HG03108 (cell line): ENCODE measurements at regions not wholly inside any gene's neighbourhood (a gene's known extent, or its start where the extent isn't known, plus 50 kb on each side); places are given as distances from the start of the nearest gene placed in this dataset.
A peak's percentile ranks its signal among the peaks of the same experiment; 100 is the strongest.
"Not testable (repeated sequence)": the region's sequence is repeated elsewhere in the genome, so short reads cannot be mapped to it uniquely, and the experiment has no call there.

Experiments used
- ATAC-seq: cut with Tn5 transposase; IDR thresholded peaks from one replicate; pipeline ENCODE4 v1.9.1; 2021; ENCODE audit warnings: moderate library complexity; ENCODE audit not compliant: unreplicated experiment

GRCh38 chr2:8510055-8510454, 171.8 kb upstream of the ID2 start:
- not testable (repeated sequence) for ATAC-seq

GRCh38 chr2:8510519-8510918, 171.3 kb upstream of the ID2 start:
- no peak for ATAC-seq

GRCh38 chr2:8511868-8512612, 169.8 kb upstream of the ID2 start:
- no peak for ATAC-seq

- ATAC-seq: no peak
These were observed 168.1 kb upstream of the ID2 start for GRCh38 chr2:8513601-8514273.

GRCh38 chr2:8514274-8514662, 167.6 kb upstream of the ID2 start:
- ATAC-seq: no peak

GRCh38 chr2:8514796-8515758, 166.8 kb upstream of the ID2 start:
- ATAC-seq: peak; percentile 66

GRCh38 chr2:8515864-8516533, 165.9 kb upstream of the ID2 start:
- peak; percentile 32 for ATAC-seq

GRCh38 chr2:8517850-8518498, 163.9 kb upstream of the ID2 start:
- no peak for ATAC-seq

GRCh38 chr2:8518979-8519668, 162.7 kb upstream of the ID2 start:
- ATAC-seq: no peak

GRCh38 chr2:8520791-8521344, 161.0 kb upstream of the ID2 start:
- ATAC-seq: no peak

GRCh38 chr2:8522687-8523086, 159.2 kb upstream of the ID2 start:
- ATAC-seq: no peak

GRCh38 chr2:8524388-8524787, 157.5 kb upstream of the ID2 start:
- ATAC-seq: no peak

GRCh38 chr2:8524823-8525222, 157.0 kb upstream of the ID2 start:
- no peak for ATAC-seq

- no peak for ATAC-seq
These were observed 156.6 kb upstream of the ID2 start for GRCh38 chr2:8525236-8525581.

GRCh38 chr2:8525582-8526402, 156.1 kb upstream of the ID2 start:
- ATAC-seq: peak; percentile 76

GRCh38 chr2:8526403-8526696, 155.5 kb upstream of the ID2 start:
- no peak for ATAC-seq

GRCh38 chr2:8527031-8527430, 154.8 kb upstream of the ID2 start:
- ATAC-seq: no peak

- ATAC-seq: no peak
These were observed 154.2 kb upstream of the ID2 start for GRCh38 chr2:8527676-8528075.

- ATAC-seq: no peak
These were observed 153.0 kb upstream of the ID2 start for GRCh38 chr2:8528863-8529262.
